Loucy (cell line): ENCODE measurements at regions not wholly inside any gene's neighbourhood (a gene's known extent, or its start where the extent isn't known, plus 50 kb on each side); places are given as distances from the start of the nearest gene placed in this dataset.

ENCODE experiments used
- H2AFZ ChIP-seq: fragments of 200-600 bp; sonication (generic); 2 replicates; pipeline ENCODE4 v1.6.0; 2016; ENCODE audit warnings: antibody characterized with exemption, mild to moderate bottlenecking, low read length, moderate library complexity
- H3F3A ChIP-seq: fragments of 200-600 bp; 2 replicates; pipeline ENCODE4 v1.6.0; 2016; ENCODE audit warnings: antibody characterized with exemption, low read depth, mild to moderate bottlenecking
- H3K27me3 ChIP-seq: fragments of 200-600 bp; sonication (generic); 2 replicates; pipeline ENCODE4 v1.6.1; 2014; ENCODE audit warnings: low read length, mild to moderate bottlenecking; ENCODE audit not compliant: insufficient read depth, poor library complexity, severe bottlenecking
- H3K36me3 ChIP-seq: fragments of 200-600 bp; sonication (generic); 2 replicates; pipeline ENCODE4 v1.6.1; 2016; ENCODE audit warnings: low read length; ENCODE audit not compliant: insufficient read depth
- H3K4me1 ChIP-seq: fragments of 200-600 bp; sonication (generic); 2 replicates; pipeline ENCODE4 v1.5.1; 2014; ENCODE audit warnings: low read length, mild to moderate bottlenecking; ENCODE audit not compliant: insufficient read depth, poor library complexity, severe bottlenecking
- H3K4me2 ChIP-seq: fragments of 200-600 bp; sonication (generic); 2 replicates; pipeline ENCODE4 v1.6.0; 2014; ENCODE audit warnings: antibody characterized with exemption, low read length, low read depth, mild to moderate bottlenecking; ENCODE audit not compliant: poor library complexity, severe bottlenecking
- H3K4me3 ChIP-seq: fragments of 200-600 bp; sonication (generic); 2 replicates; pipeline ENCODE4 v1.5.1; 2014; ENCODE audit warnings: low read length, mild to moderate bottlenecking, mixed read lengths; ENCODE audit not compliant: poor library complexity, severe bottlenecking
- H3K79me2 ChIP-seq: fragments of 200-600 bp; sonication (generic); 2 replicates; pipeline ENCODE4 v1.6.1; 2014; ENCODE audit warnings: low read length; ENCODE audit not compliant: insufficient read depth
- H3K9ac ChIP-seq: fragments of 200-600 bp; sonication (generic); 2 replicates; pipeline ENCODE4 v1.6.0; 2014; ENCODE audit warnings: mild to moderate bottlenecking, low read depth, low read length, moderate library complexity; ENCODE audit not compliant: poor library complexity, severe bottlenecking
- H3K9me2 ChIP-seq: fragments of 200-600 bp; sonication (generic); replicated peaks from 2 replicates; pipeline ENCODE4 v1.6.1; 2016; ENCODE audit warnings: low read depth, low read length, mixed read lengths
- H3K9me3 ChIP-seq: fragments of 200-600 bp; sonication (generic); 2 replicates; pipeline ENCODE4 v1.6.1; 2014; ENCODE audit warnings: mild to moderate bottlenecking, antibody characterized with exemption, low read length, low read depth; ENCODE audit not compliant: insufficient read depth
- H4K20me1 ChIP-seq: fragments of 200-600 bp; sonication (generic); 2 replicates; pipeline ENCODE4 v1.6.0; 2014; ENCODE audit warnings: antibody characterized with exemption, low read length, mild to moderate bottlenecking; ENCODE audit not compliant: insufficient read depth, poor library complexity, severe bottlenecking
- EZH2phosphoT487 ChIP-seq: fragments of 200-600 bp; IDR thresholded peaks from 2 replicates; pipeline ENCODE4 v1.6.1; 2018; ENCODE audit warnings: antibody characterized with exemption, mild to moderate bottlenecking, moderate library complexity, borderline replicate concordance
- TF ChIP-seq, protein P1 (sequence below): fragments of 200-600 bp; sonication (generic); conservative IDR thresholded peaks from 2 replicates; pipeline ENCODE4 v1.5.1; 2014; ENCODE audit warnings: mild to moderate bottlenecking, antibody characterized with exemption, low read length

DNA sequence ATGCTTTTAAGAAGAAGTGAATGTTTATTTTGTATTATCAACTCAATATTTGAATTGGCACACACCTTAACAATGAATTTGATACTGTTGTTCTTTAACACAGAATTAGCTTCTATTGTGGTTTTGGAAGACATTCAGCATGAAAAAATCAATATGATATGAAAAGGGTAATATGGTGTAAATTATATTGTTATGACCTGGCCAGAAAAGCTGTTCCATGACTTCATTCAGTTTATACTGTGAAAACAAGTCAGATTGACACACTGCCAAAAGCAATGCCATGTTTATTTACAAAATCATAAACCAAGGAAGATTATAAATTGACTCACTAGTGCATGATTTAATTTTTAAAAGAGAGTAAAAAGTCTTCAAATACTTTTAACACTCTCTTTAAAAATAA is 851.4 kb upstream of the SEL1L start:
- no peak overlapping the region for H2AFZ ChIP-seq
- no peak overlapping the region for H3K4me3 ChIP-seq
- no peaks in the 10 kb centered on the region for H3F3A ChIP-seq
- H4K20me1 ChIP-seq, result no peaks in the 10 kb centered on the region
- no peaks in the 10 kb centered on the region for H3K9me3 ChIP-seq
- no peak for TF ChIP-seq EZH2phosphoT487
- TF ChIP-seq, protein P1, sequence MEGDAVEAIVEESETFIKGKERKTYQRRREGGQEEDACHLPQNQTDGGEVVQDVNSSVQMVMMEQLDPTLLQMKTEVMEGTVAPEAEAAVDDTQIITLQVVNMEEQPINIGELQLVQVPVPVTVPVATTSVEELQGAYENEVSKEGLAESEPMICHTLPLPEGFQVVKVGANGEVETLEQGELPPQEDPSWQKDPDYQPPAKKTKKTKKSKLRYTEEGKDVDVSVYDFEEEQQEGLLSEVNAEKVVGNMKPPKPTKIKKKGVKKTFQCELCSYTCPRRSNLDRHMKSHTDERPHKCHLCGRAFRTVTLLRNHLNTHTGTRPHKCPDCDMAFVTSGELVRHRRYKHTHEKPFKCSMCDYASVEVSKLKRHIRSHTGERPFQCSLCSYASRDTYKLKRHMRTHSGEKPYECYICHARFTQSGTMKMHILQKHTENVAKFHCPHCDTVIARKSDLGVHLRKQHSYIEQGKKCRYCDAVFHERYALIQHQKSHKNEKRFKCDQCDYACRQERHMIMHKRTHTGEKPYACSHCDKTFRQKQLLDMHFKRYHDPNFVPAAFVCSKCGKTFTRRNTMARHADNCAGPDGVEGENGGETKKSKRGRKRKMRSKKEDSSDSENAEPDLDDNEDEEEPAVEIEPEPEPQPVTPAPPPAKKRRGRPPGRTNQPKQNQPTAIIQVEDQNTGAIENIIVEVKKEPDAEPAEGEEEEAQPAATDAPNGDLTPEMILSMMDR, result no peak
- no peak overlapping the region for H3K4me2 ChIP-seq
- H3K79me2 ChIP-seq, result no peaks in the 10 kb centered on the region
- no peaks in the 10 kb centered on the region for H3K36me3 ChIP-seq
- no peaks in the 10 kb centered on the region for H3K9me2 ChIP-seq
- H3K9ac ChIP-seq, result no peak overlapping the region
- H3K4me1 ChIP-seq, result no peaks in the 10 kb centered on the region
- no peaks in the 10 kb centered on the region for H3K27me3 ChIP-seq

DNA sequence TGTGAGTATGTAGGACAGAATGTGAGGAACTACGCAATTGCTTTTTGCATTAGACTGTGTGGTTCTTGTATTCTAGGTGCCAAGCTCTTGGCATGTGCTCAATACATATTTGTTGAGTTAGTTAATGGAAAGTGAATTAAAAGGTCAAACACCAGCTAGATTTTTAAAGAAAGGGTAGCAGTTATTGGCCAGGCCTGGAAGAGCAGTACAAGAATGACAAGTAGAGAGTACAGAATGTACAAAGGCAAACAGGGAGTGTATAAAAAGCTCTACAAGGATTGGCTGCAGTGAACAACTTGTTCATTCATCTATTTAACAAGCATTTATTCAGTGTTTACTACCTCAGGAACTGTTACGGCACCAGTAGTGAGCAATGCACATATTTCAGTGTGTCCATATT is 854.0 kb upstream of the SEL1L start:
- H3F3A ChIP-seq, result no peaks in the 10 kb centered on the region
- no peaks in the 10 kb centered on the region for H3K9me3 ChIP-seq
- no peaks in the 10 kb centered on the region for H3K9me2 ChIP-seq
- H3K79me2 ChIP-seq, result no peaks in the 10 kb centered on the region
- H4K20me1 ChIP-seq, result no peaks in the 10 kb centered on the region
- no peak overlapping the region for H3K9ac ChIP-seq
- H3K27me3 ChIP-seq, result no peaks in the 10 kb centered on the region
- TF ChIP-seq, protein P1, result no peak
- no peak for TF ChIP-seq EZH2phosphoT487
- H3K4me3 ChIP-seq, result no peak overlapping the region
- no peaks in the 10 kb centered on the region for H3K36me3 ChIP-seq
- no peak overlapping the region for H2AFZ ChIP-seq
- H3K4me2 ChIP-seq, result no peak overlapping the region
- no peaks in the 10 kb centered on the region for H3K4me1 ChIP-seq

DNA sequence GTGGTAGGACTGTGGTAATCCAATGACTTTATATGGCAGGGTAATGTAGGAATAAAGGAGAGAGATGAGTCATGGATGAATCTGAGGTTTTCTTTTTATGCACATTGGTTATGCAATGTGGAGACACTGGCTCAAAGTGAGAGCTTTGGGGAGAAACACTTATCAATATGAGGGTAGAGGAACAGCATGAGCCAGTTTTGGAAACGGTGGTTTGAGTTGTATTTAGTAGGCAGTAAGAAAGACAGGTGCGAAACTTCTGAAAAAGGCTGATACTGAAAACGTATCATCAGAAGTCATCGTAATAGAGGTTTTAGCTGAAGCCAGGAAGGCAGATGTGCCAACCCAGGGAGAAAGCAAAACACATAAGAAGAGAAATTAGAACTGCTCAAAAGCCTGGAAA is 854.8 kb upstream of the SEL1L start:
- H3K4me2 ChIP-seq, result no peak overlapping the region
- H3K9ac ChIP-seq, result no peak overlapping the region
- no peaks in the 10 kb centered on the region for H3F3A ChIP-seq
- H3K36me3 ChIP-seq, result no peaks in the 10 kb centered on the region
- H3K4me1 ChIP-seq, result no peaks in the 10 kb centered on the region
- no peaks in the 10 kb centered on the region for H4K20me1 ChIP-seq
- H2AFZ ChIP-seq, result no peak overlapping the region
- H3K79me2 ChIP-seq, result no peaks in the 10 kb centered on the region
- H3K9me3 ChIP-seq, result no peaks in the 10 kb centered on the region
- H3K9me2 ChIP-seq, result no peaks in the 10 kb centered on the region
- H3K4me3 ChIP-seq, result no peak overlapping the region
- TF ChIP-seq EZH2phosphoT487, result no peak
- TF ChIP-seq, protein P1, result no peak
- H3K27me3 ChIP-seq, result no peaks in the 10 kb centered on the region
